H1 (cell line): ENCODE measurements at regions not wholly inside any gene's neighbourhood (a gene's known extent, or its start where the extent isn't known, plus 50 kb on each side); places are given as distances from the start of the nearest gene placed in this dataset.

Experiments used
- BACH1 ChIP-seq: IDR thresholded peaks from 2 replicates; pipeline ENCODE4 v1.6.1; 2012; ENCODE audit warnings: low read length, improper control_type of control experiment
- CHD2 ChIP-seq: IDR thresholded peaks from 2 replicates; pipeline ENCODE4 v1.6.1; 2012; ENCODE audit warnings: low read length, improper control_type of control experiment
- CHD7 ChIP-seq: fragments of 300-600 bp; sonication (generic); IDR thresholded peaks from 2 replicates; pipeline ENCODE4 v1.7.1; 2012; ENCODE audit warnings: low read length, moderate library complexity, mild to moderate bottlenecking, inconsistent platforms; ENCODE audit not compliant: insufficient replicate concordance
- E2F6 ChIP-seq: IDR thresholded peaks from 2 replicates; pipeline ENCODE4 v1.6.1; 2012; ENCODE audit warnings: inconsistent platforms
- MAX ChIP-seq: IDR thresholded peaks from 2 replicates; pipeline ENCODE4 v1.6.1; 2012; ENCODE audit warnings: inconsistent platforms
- NANOG ChIP-seq: IDR thresholded peaks from 2 replicates; pipeline ENCODE4 v1.6.1; 2011; ENCODE audit warnings: low read length, low read depth, mild to moderate bottlenecking, inconsistent platforms; ENCODE audit not compliant: insufficient read depth, poor library complexity, severe bottlenecking
- POLR2A ChIP-seq, 2 experiments: IDR thresholded peaks; 1 replicate in 1 of 2; 2 replicates in 1 of 2; pipeline ENCODE4 v1.6.1; 2011; ENCODE audit warnings: low read depth in 2 of 2, low read length in 2 of 2, mild to moderate bottlenecking in 2 of 2; ENCODE audit errors: control extremely low read depth in 1 of 2
- POU5F1 ChIP-seq: IDR thresholded peaks from 2 replicates; pipeline ENCODE4 v1.6.1; 2011; ENCODE audit warnings: low read depth, mild to moderate bottlenecking, low read length, moderate library complexity
- SP1 ChIP-seq: IDR thresholded peaks from 2 replicates; pipeline ENCODE4 v1.6.1; 2011; ENCODE audit warnings: low read depth, low read length
- ZNF274 ChIP-seq: IDR thresholded peaks from 2 replicates; pipeline ENCODE4 v1.7.0; 2012; ENCODE audit warnings: low read length, borderline replicate concordance; ENCODE audit errors: extremely low read depth

GRCh38 chr20:43388268-43389002, 69.3 kb upstream of the SRSF6 start (continued):
- TF ChIP-seq CHD7: no peak
- TF ChIP-seq MAX: no peak
- TF ChIP-seq NANOG: no peak
- TF ChIP-seq BACH1: no peak
- no peak for TF ChIP-seq ZNF274
- TF ChIP-seq CHD2: no peak
- TF ChIP-seq SP1: no peak
- TF ChIP-seq POLR2A (IDR thresholded peaks at IDR 0.05; ENCODE audit: control extremely low read depth in 1 of 2, low read depth in 2 of 2, low read length in 2 of 2): no peak
- TF ChIP-seq E2F6: no peak
- TF ChIP-seq POU5F1: no peak
